ENCODE measurements at regions not wholly inside any gene's neighbourhood (a gene's known extent, or its start where the extent isn't known, plus 50 kb on each side); places are given as distances from the start of the nearest gene placed in this dataset.

DNA sequence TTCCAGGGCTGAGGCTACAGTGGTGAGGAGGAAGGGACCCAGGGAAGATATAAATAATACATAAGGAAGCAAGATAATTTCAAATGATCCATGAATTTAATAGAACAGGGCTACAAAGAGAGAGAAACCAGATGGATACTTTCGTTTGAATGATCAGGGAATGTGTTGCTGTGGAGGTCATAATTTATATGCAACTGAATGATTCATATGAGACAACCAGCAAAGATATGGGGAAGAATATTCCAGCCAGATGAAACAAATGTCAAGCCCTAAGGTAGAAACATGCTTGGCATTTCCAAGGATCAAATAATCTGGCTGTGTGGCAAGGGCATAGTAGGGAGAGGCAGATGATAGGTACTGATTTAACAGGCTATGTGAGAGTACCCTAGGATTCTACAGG, 84.8 kb upstream of the ZC3H11B start:
- Histone ChIP-seq H3K36me3 (no peaks in the 10 kb centered on the region), H3K4me1 (no peaks in the 10 kb centered on the region), H3K9me3 (no peaks in the 10 kb centered on the region), H3K27ac (no peak overlapping the region), H3K4me3 (no peak overlapping the region), H3K27me3 (no peaks in the 10 kb centered on the region)
- no peak for DNase-seq
- intact Hi-C loops (cut with DNase I; ENCODE audit: low total_unique reads) (no loop called here), in situ Hi-C loops (cut with MboI; ENCODE audit: low sequenced_read_pairs in 4 of 4) (no loop called here)
- no peak for TF ChIP-seq POLR2A (IDR thresholded peaks at IDR 0.05)
- TF ChIP-seq, protein P1, sequence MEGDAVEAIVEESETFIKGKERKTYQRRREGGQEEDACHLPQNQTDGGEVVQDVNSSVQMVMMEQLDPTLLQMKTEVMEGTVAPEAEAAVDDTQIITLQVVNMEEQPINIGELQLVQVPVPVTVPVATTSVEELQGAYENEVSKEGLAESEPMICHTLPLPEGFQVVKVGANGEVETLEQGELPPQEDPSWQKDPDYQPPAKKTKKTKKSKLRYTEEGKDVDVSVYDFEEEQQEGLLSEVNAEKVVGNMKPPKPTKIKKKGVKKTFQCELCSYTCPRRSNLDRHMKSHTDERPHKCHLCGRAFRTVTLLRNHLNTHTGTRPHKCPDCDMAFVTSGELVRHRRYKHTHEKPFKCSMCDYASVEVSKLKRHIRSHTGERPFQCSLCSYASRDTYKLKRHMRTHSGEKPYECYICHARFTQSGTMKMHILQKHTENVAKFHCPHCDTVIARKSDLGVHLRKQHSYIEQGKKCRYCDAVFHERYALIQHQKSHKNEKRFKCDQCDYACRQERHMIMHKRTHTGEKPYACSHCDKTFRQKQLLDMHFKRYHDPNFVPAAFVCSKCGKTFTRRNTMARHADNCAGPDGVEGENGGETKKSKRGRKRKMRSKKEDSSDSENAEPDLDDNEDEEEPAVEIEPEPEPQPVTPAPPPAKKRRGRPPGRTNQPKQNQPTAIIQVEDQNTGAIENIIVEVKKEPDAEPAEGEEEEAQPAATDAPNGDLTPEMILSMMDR (IDR thresholded peaks at IDR 0.05 in 4 of 5, conservative IDR thresholded peaks at IDR 0.05 in 1 of 5), result no peak
- ATAC-seq, result no peak

DNA sequence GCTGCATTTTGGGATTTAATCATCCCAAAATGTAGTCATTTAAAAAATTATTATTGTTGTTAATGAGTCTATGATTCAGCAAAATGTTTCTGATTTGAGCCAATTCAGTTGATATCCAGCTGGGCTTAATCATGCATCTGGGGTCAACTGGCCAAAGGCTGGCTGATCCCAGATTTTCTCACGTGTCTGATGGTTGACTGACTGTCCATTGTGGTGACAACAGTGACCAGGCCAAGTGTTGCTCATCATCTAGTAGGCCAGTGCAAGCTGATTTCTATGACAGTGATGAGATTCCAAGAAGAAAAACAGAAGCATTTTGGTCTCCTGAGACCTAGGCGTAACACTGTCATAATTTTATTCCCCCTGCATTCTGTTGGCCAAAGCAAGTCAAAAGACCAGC, 80.1 kb upstream of the ZC3H11B start:
- no peak for TF ChIP-seq POLR2A (IDR thresholded peaks at IDR 0.05)
- TF ChIP-seq, protein P1 (IDR thresholded peaks at IDR 0.05 in 4 of 5, conservative IDR thresholded peaks at IDR 0.05 in 1 of 5), result no peak
- DNase-seq, result no peak

DNA sequence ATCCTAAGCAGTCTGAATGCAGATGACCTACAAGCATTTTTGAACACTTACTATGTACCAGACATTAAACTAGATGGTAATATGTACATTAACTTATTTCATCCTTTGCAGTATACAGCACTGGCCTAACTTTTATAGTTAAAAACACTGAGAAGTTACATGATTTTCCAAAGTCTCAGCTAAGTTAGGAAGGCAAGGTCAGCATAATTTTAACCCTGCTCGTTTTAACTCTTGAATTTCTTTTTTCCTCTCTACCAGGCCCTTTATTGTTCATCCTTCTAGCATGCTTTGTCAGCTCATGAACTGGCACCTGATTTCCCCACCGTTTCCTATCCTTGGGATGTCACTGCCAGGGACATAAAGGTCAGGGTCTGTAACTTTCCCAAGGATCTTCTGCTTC, 76.9 kb upstream of the ZC3H11B start:
- Histone ChIP-seq H3K27me3 (no peaks in the 10 kb centered on the region), H3K27ac (no peak overlapping the region), H3K4me3 (no peak overlapping the region), H3K9me3 (no peaks in the 10 kb centered on the region), H3K4me1 (no peaks in the 10 kb centered on the region), H3K36me3 (no peaks in the 10 kb centered on the region)
- ATAC-seq (no peak), DNase-seq (no peak)
- intact Hi-C loops (cut with DNase I; ENCODE audit: low total_unique reads) (no loop called here), in situ Hi-C loops (cut with MboI; ENCODE audit: low sequenced_read_pairs in 4 of 4) (no loop called here)
- TF ChIP-seq POLR2A (IDR thresholded peaks at IDR 0.05), result no peak
- TF ChIP-seq, protein P1 (IDR thresholded peaks at IDR 0.05 in 4 of 5, conservative IDR thresholded peaks at IDR 0.05 in 1 of 5), result no peak

More for the DNA sequence above, 80.1 kb upstream of the ZC3H11B start:
- Histone ChIP-seq H3K9me3 (no peaks in the 10 kb centered on the region), H3K27me3 (no peaks in the 10 kb centered on the region), H3K27ac (no peak overlapping the region), H3K4me3 (no peak overlapping the region), H3K36me3 (no peaks in the 10 kb centered on the region), H3K4me1 (no peaks in the 10 kb centered on the region)
- ATAC-seq, result no peak
- in situ Hi-C loops (cut with MboI; ENCODE audit: low sequenced_read_pairs in 4 of 4), result no loop called here
- intact Hi-C loops (cut with DNase I; ENCODE audit: low total_unique reads), result no loop called here

DNA sequence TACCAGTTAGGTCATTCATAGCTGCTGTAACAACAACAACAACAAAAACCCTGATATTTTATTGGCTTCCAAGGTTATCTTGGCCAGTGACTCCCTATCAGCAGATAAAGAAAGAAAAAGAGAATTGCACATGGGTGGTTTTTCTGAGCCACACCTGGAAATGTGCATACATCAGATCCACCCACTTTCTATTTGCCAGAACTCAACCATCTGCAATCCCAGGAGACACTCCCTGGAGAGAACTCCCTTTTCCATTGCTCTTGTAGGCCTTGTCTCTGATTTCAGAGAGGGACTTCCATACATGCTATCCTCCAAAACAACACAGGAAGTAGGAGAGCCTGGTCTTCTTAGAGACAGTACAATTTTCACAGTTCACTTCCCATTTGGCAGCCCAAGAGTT, 74.9 kb upstream of the ZC3H11B start:
- TF ChIP-seq, protein P1 (IDR thresholded peaks at IDR 0.05 in 4 of 5, conservative IDR thresholded peaks at IDR 0.05 in 1 of 5), result no peak
- no peak for TF ChIP-seq POLR2A (IDR thresholded peaks at IDR 0.05)
- no peaks in the 10 kb centered on the region for H3K36me3 ChIP-seq
- no peaks in the 10 kb centered on the region for H3K27me3 ChIP-seq
- no peaks in the 10 kb centered on the region for H3K4me1 ChIP-seq
- ATAC-seq (no peak), DNase-seq (no peak)
- intact Hi-C loops (cut with DNase I; ENCODE audit: low total_unique reads), result no loop called here
- no peak overlapping the region for H3K4me3 ChIP-seq
- H3K27ac ChIP-seq, result no peak overlapping the region
- in situ Hi-C loops (cut with MboI; ENCODE audit: low sequenced_read_pairs in 4 of 4), result no loop called here
- no peaks in the 10 kb centered on the region for H3K9me3 ChIP-seq

DNA sequence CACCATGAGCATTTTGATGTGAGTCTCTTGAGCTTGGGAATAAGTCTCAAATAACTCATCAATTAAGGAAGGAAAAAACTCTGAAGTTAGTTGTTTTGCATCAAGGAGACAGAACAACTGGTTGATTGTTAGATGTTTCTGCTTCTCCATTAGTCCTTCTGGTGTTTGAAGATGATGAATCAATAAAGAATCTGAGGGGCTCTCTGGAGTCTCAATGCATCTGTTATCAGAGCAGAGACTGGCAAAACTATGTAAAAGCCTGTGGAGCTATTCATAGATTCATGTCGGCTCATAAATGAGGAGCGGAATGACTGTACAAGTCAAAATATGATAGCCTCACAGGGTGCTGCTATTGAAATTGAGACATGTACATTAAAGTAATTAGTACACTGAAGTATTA, 73.3 kb upstream of the ZC3H11B start:
- in situ Hi-C loops (cut with MboI; ENCODE audit: low sequenced_read_pairs in 4 of 4), result no loop called here
- intact Hi-C loops (cut with DNase I; ENCODE audit: low total_unique reads), result no loop called here
- TF ChIP-seq, protein P1 (IDR thresholded peaks at IDR 0.05 in 4 of 5, conservative IDR thresholded peaks at IDR 0.05 in 1 of 5), result no peak
- H3K4me3 ChIP-seq, result no peak overlapping the region
- no peaks in the 10 kb centered on the region for H3K9me3 ChIP-seq
- ATAC-seq (no peak), DNase-seq (no peak)
- H3K36me3 ChIP-seq, result no peaks in the 10 kb centered on the region
- no peaks in the 10 kb centered on the region for H3K4me1 ChIP-seq
- no peak overlapping the region for H3K27ac ChIP-seq
- H3K27me3 ChIP-seq, result no peaks in the 10 kb centered on the region
